Kidney (tissue), 13 donors: ENCODE measurements at regions not wholly inside any gene's neighbourhood (a gene's known extent, or its start where the extent isn't known, plus 50 kb on each side); places are given as distances from the start of the nearest gene placed in this dataset.

ENCODE experiments used
- DNase-seq, 5 donors: peaks; one replicate each; pipeline ENCODE4 v3.0.0-alpha.2; 2013 to 2020
- FAIRE-seq: peaks from 2 replicates; lab custom pipeline; 2012; peaks lifted over from hg19 to GRCh38; lab: Jason Lieb, UNC
- H3K27ac ChIP-seq, 2 donors: one replicate each; pipeline ENCODE4 v1.7.0; 2013; ENCODE audit warnings: low read depth in 2 of 2, low read length in 2 of 2, inconsistent platforms in 1 of 2
- H3K27me3 ChIP-seq: one replicate; pipeline ENCODE4 v1.7.1; 2013; ENCODE audit warnings: low read length, inconsistent platforms; ENCODE audit not compliant: control insufficient read depth, insufficient read depth
- H3K36me3 ChIP-seq, 3 donors: one replicate each; pipeline versions ENCODE4 v1.7.0 to v1.7.1; 2013; ENCODE audit warnings: low read length in 3 of 3, control low read depth in 1 of 3, inconsistent platforms in 1 of 3; ENCODE audit not compliant: insufficient read depth in 3 of 3, control insufficient read depth in 2 of 3
- H3K4me1 ChIP-seq, 3 donors: one replicate each; pipeline versions ENCODE4 v1.7.0 to v1.7.1; 2013; ENCODE audit warnings: low read length in 3 of 3, inconsistent platforms in 1 of 3, low read depth in 1 of 3; ENCODE audit not compliant: control insufficient read depth in 2 of 3, insufficient read depth in 2 of 3
- H3K4me3 ChIP-seq, 3 donors: one replicate each; pipeline versions ENCODE4 v1.7.0 to v1.8.1; 2013; ENCODE audit warnings: low read length in 3 of 3, control low read depth in 1 of 3, inconsistent platforms in 1 of 3
- H3K9ac ChIP-seq, 3 donors: one replicate each; pipeline versions ENCODE4 v1.7.0 to v1.7.1; 2013; ENCODE audit warnings: low read length in 3 of 3, control low read depth in 1 of 3, inconsistent platforms in 1 of 3
- H3K9me3 ChIP-seq, 3 donors: one replicate each; pipeline versions ENCODE4 v1.7.0 to v1.7.1; 2013; ENCODE audit warnings: low read length in 3 of 3, control low read depth in 1 of 3, inconsistent platforms in 1 of 3; ENCODE audit not compliant: control insufficient read depth in 2 of 3, insufficient read depth in 1 of 3
- CTCF ChIP-seq: IDR thresholded peaks from 3 replicates; pipeline ENCODE4 v1.5.1; 2012; ENCODE audit warnings: mild to moderate bottlenecking, moderate library complexity, borderline replicate concordance; ENCODE audit not compliant: insufficient read depth; ENCODE audit errors: extremely low read depth
- intact Hi-C: fragments of 100-400 bp; cut with DNase I; formaldehyde crosslinking; loops from one replicate; pipeline ENCODE4 v1.11.1; 2022
- donor health status: control.
- donor health status: control.
- donor health status: control.
- donor health status: control.
- donor health status: control.
- donor health status: DM: yes; HTN: yes; CAD: no.
- donor health status: Normal renal cell carcinoma (clear cell type).

- FAIRE-seq (no peak), DNase-seq (no peak)
- Histone ChIP-seq H3K9me3 (peaks cover 0 to 3% (median 0%) of the 10 kb centered on the region in 3 donors), H3K27me3 (no peaks in the 10 kb centered on the region), H3K27ac (no peak overlapping the region), H3K4me3 (no peak overlapping the region), H3K4me1 (no peaks in the 10 kb centered on the region), H3K9ac (no peak overlapping the region), H3K36me3 (no peaks in the 10 kb centered on the region)
- no peak for TF ChIP-seq CTCF
- intact Hi-C loops = no loop called here
Measured at GRCh38 chr3:35426366-35426958, 212.9 kb upstream of the ARPP21 start.

DNA sequence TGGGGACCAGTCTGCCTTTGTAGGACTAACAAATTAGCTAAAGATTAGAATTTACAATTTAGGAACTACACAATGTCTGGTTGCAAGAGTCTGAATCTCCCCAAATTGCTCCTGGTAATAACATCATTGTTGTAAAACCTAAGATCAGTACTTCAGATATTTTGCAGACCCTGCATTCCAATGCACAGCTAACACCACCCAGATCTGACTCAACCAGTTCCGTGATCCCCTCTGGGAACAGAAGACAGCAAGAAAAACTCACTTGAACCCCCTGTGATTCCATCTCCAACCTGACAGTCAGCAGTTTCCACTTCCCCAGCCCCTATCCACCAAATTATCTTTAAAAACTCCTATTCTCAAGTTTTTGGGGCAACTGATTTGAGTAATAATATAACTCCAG lies 201.9 kb upstream of the ARPP21 start:
- no peak overlapping the region for H3K4me3 ChIP-seq
- no peaks in the 10 kb centered on the region for H3K4me1 ChIP-seq
- TF ChIP-seq CTCF = no peak
- FAIRE-seq (no peak), DNase-seq (no peak)
- intact Hi-C loops = no loop called here
- H3K9ac ChIP-seq = no peak overlapping the region
- H3K36me3 ChIP-seq = no peaks in the 10 kb centered on the region
- peaks cover 0 to 3% (median 0%) of the 10 kb centered on the region in 3 donors for H3K9me3 ChIP-seq
- no peaks in the 10 kb centered on the region for H3K27me3 ChIP-seq
- H3K27ac ChIP-seq = no peak overlapping the region

DNA sequence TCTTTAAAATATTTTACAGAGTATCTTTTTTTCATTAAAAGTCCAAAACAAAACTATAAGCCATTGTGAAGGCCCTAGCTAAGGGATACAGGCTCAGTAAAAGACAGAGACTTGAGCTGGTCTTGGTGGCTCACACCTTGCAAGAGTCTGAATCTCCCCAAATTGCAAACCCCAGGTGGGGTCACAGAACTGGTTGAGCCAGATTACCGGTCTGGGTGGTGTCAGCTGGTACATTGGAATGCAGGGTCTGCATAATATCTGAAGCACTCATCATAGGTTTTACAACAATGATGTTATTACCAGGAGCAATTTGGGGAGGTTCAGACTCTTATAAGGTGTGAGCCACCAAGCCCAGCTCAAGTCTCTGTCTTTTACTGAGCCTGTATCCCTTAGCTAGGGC lies 201.2 kb upstream of the ARPP21 start:
- Histone ChIP-seq H3K9me3 (peaks cover 0 to 4% (median 0%) of the 10 kb centered on the region in 3 donors), H3K4me3 (no peak overlapping the region), H3K27ac (no peak overlapping the region), H3K36me3 (no peaks in the 10 kb centered on the region), H3K27me3 (no peaks in the 10 kb centered on the region), H3K9ac (no peak overlapping the region), H3K4me1 (no peaks in the 10 kb centered on the region)
- intact Hi-C loops = no loop called here
- no peak for TF ChIP-seq CTCF
- DNase-seq (no peak), FAIRE-seq (no peak)

- DNase-seq (no peak), FAIRE-seq (no peak)
- no peak overlapping the region for H3K27ac ChIP-seq
- no peaks in the 10 kb centered on the region for H3K4me1 ChIP-seq
- no peak for TF ChIP-seq CTCF
- intact Hi-C loops = no loop called here
- H3K27me3 ChIP-seq = no peaks in the 10 kb centered on the region
- no peak overlapping the region for H3K9ac ChIP-seq
- H3K4me3 ChIP-seq = no peak overlapping the region
- H3K36me3 ChIP-seq = no peaks in the 10 kb centered on the region
- H3K9me3 ChIP-seq = peaks cover 0 to 4% (median 0%) of the 10 kb centered on the region in 3 donors
Measured at GRCh38 chr3:35439663-35440062, 199.7 kb upstream of the ARPP21 start.
